ENCODE measurements at regions not wholly inside any gene's neighbourhood (a gene's known extent, or its start where the extent isn't known, plus 50 kb on each side); places are given as distances from the start of the nearest gene placed in this dataset.

DNA sequence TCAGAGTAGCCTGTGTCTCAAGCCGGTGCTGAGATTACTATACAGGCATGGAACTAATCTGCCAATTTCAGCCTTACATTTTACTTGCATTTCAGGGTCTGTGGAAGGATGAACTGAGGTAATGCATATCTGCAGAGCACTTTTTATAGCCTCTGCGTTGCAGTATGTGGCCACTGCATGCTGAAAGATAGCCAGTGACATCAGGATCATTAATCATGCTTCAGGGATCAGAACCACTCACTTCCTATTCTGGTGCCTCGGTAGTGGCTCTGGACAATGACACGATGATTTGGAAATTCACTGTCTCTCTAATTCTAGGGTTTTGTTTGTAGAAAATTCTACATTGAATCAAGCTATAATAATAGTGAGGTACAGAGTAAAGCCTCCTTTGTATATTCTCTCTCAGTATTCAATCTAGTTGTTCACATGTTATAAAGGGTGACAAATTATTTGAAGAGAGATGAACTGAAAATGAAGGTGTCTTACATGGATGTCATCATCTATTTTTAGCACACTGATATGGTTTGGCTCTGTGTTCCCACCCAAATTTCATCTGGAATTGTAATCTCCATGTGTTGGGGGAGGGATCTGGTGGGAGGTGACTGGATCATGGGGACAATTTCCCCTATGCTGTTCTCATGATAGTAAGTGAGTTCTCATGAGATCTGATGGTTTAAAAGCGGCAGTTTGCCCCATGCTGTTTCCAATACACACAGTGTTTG lies 554.3 kb upstream of the MIS18BP1 start:
- TF ChIP-seq, protein P1, sequence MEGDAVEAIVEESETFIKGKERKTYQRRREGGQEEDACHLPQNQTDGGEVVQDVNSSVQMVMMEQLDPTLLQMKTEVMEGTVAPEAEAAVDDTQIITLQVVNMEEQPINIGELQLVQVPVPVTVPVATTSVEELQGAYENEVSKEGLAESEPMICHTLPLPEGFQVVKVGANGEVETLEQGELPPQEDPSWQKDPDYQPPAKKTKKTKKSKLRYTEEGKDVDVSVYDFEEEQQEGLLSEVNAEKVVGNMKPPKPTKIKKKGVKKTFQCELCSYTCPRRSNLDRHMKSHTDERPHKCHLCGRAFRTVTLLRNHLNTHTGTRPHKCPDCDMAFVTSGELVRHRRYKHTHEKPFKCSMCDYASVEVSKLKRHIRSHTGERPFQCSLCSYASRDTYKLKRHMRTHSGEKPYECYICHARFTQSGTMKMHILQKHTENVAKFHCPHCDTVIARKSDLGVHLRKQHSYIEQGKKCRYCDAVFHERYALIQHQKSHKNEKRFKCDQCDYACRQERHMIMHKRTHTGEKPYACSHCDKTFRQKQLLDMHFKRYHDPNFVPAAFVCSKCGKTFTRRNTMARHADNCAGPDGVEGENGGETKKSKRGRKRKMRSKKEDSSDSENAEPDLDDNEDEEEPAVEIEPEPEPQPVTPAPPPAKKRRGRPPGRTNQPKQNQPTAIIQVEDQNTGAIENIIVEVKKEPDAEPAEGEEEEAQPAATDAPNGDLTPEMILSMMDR (conservative IDR thresholded peaks at IDR 0.05; ENCODE audit: low read depth, low read length), result no peak
- TF ChIP-seq POLR2A (IDR thresholded peaks at IDR 0.05; ENCODE audit: low read depth, low read length) (no peak), CHD1 (IDR thresholded peaks at IDR 0.05; ENCODE audit: low read depth, low read length) (no peak), RAD21 (IDR thresholded peaks at IDR 0.05; ENCODE audit: low read length) (no peak)
